Trophoblast cell (in vitro differentiated cells and primary cell): ENCODE measurements at regions not wholly inside any gene's neighbourhood (a gene's known extent, or its start where the extent isn't known, plus 50 kb on each side); places are given as distances from the start of the nearest gene placed in this dataset.

ENCODE experiments used
- DNase-seq, 2 donors: peaks; one replicate each; pipeline ENCODE4 v3.0.0-alpha.2; 2016
- H2AFZ ChIP-seq: 2 replicates; pipeline ENCODE4 v1.6.1; 2013; ENCODE audit warnings: low read length, moderate library complexity, mild to moderate bottlenecking; ENCODE audit not compliant: insufficient read depth, poor library complexity
- H2AK5ac ChIP-seq: 2 replicates; pipeline ENCODE4 v1.6.1; 2013; ENCODE audit warnings: mild to moderate bottlenecking, low read length
- H2BK120ac ChIP-seq: 2 replicates; pipeline ENCODE4 v1.6.1; 2013; ENCODE audit warnings: low read length, mild to moderate bottlenecking, moderate library complexity; ENCODE audit not compliant: insufficient read depth, poor library complexity
- H2BK12ac ChIP-seq: 2 replicates; pipeline ENCODE4 v1.6.1; 2013; ENCODE audit warnings: mild to moderate bottlenecking, low read length, moderate library complexity
- H2BK5ac ChIP-seq: 2 replicates; pipeline ENCODE4 v1.6.1; 2013; ENCODE audit warnings: low read length, low read depth, moderate library complexity, mild to moderate bottlenecking; ENCODE audit not compliant: poor library complexity
- H3K14ac ChIP-seq: 2 replicates; pipeline ENCODE4 v1.6.1; 2013; ENCODE audit warnings: mild to moderate bottlenecking, low read length
- H3K18ac ChIP-seq: 2 replicates; pipeline ENCODE4 v1.6.1; 2013; ENCODE audit warnings: mild to moderate bottlenecking, low read length
- H3K23ac ChIP-seq: 2 replicates; pipeline ENCODE4 v1.6.1; 2013; ENCODE audit warnings: low read length
- H3K27ac ChIP-seq: 2 replicates; pipeline ENCODE4 v1.5.1; 2013; ENCODE audit warnings: low read depth, mild to moderate bottlenecking, inconsistent platforms, low read length, moderate library complexity
- H3K27me3 ChIP-seq: 2 replicates; pipeline ENCODE4 v1.6.1; 2013; ENCODE audit warnings: inconsistent platforms, mild to moderate bottlenecking, low read length, moderate library complexity; ENCODE audit not compliant: insufficient read depth
- H3K36me3 ChIP-seq, 2 experiments: 1 replicate in 1 of 2; 2 replicates in 1 of 2; pipeline ENCODE4 v1.6.1; 2013; ENCODE audit warnings: low read length in 2 of 2, mild to moderate bottlenecking in 2 of 2, moderate library complexity in 1 of 2; ENCODE audit not compliant: insufficient read depth in 2 of 2, control insufficient read depth in 1 of 2
- H3K4ac ChIP-seq: 2 replicates; pipeline ENCODE4 v1.6.1; 2013; ENCODE audit warnings: low read depth, mild to moderate bottlenecking, low read length, moderate library complexity
- H3K4me1 ChIP-seq, 2 experiments: 1 replicate in 1 of 2; 2 replicates in 1 of 2; pipeline ENCODE4 v1.6.1; 2013; ENCODE audit warnings: low read length in 2 of 2, mild to moderate bottlenecking in 2 of 2, moderate library complexity in 1 of 2; ENCODE audit not compliant: insufficient read depth in 2 of 2, control insufficient read depth in 1 of 2
- H3K4me2 ChIP-seq: 2 replicates; pipeline ENCODE4 v1.6.1; 2013; ENCODE audit warnings: inconsistent platforms, mild to moderate bottlenecking, low read length, moderate library complexity
- H3K4me3 ChIP-seq: 2 replicates; pipeline ENCODE4 v1.5.1; 2013; ENCODE audit warnings: mild to moderate bottlenecking, low read depth, low read length, inconsistent platforms
- H3K79me1 ChIP-seq: one replicate; pipeline ENCODE4 v1.6.1; 2013; ENCODE audit warnings: low read length
- H3K79me2 ChIP-seq: 2 replicates; pipeline ENCODE4 v1.6.1; 2013; ENCODE audit warnings: low read length, mild to moderate bottlenecking; ENCODE audit not compliant: control insufficient read depth, insufficient read depth, poor library complexity
- H3K9ac ChIP-seq: 2 replicates; pipeline ENCODE4 v1.6.1; 2013; ENCODE audit warnings: mild to moderate bottlenecking, low read length
- H3K9me3 ChIP-seq: 2 replicates; pipeline ENCODE4 v1.6.1; 2013; ENCODE audit warnings: low read depth, mild to moderate bottlenecking, control low read depth, inconsistent platforms, low read length; ENCODE audit not compliant: insufficient read depth
- H4K12ac ChIP-seq: 2 replicates; pipeline ENCODE4 v1.6.1; 2013; ENCODE audit warnings: low read depth, mild to moderate bottlenecking, low read length, moderate library complexity
- H4K8ac ChIP-seq: 2 replicates; pipeline ENCODE4 v1.6.1; 2013; ENCODE audit warnings: low read depth, mild to moderate bottlenecking, low read length, moderate library complexity
- H4K91ac ChIP-seq: one replicate; pipeline ENCODE4 v1.6.1; 2013; ENCODE audit warnings: low read depth, mild to moderate bottlenecking, low read length, moderate library complexity
- WGBS: extraction: QIAGEN DNeasy Blood & Tissue Kit; methylation state at CpG from one replicate; pipeline ENCODE4 v1.1.7; 2013; ENCODE audit warnings: missing lambda C conversion rate; ENCODE audit not compliant: insufficient read length, insufficient coverage; ENCODE audit errors: extremely low coverage; 5-methylcytosine and 5-hydroxymethylcytosine counted together

DNA sequence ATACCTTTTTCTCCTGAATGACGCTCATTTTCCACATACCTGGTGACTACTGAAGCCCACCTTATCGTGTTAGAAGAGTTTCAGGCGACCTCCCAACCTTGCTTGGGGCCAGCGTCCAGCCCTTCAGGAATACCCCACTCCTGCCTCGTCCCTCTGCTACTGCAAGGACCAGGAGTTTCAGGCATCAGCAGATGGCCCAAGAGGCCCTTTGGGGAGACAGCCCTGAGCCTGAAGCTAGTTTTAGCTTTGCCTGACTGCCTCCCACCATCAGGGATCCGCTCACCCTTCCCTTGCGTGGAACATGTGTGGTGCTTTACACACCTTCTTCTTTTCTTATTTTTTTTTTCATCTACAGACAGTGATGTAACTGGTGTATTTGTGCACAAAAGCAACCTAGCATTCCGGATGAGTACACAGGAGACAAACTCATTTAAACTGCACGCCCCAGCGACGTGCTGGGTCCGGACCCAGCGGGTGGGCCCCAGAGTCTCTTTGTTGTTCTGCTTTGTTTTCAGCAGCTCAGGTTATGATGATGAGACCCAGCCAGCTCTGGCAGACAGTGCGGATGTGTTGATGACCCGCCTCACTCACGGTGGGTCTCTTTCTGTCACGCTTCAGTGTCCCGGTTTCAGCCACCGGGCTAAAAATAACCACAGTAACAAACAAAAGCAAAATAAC lies 242.4 kb downstream of the C16orf95 start:
- Histone ChIP-seq H2BK12ac (no peak overlapping the region), H3K79me1 (no peaks in the 10 kb centered on the region), H4K8ac (no peak overlapping the region), H3K27me3 (no peaks in the 10 kb centered on the region), H3K18ac (no peak overlapping the region), H4K91ac (no peak overlapping the region), H2AK5ac (no peak overlapping the region), H3K9ac (no peak overlapping the region), H3K23ac (no peak overlapping the region), H2BK120ac (no peak overlapping the region), H3K4me3 (no peak overlapping the region), H3K9me3 (no peaks in the 10 kb centered on the region), H2BK5ac (no peak overlapping the region), H4K12ac (no peak overlapping the region), H3K14ac (no peak overlapping the region), H3K79me2 (no peaks in the 10 kb centered on the region), H2AFZ (no peak overlapping the region), H3K36me3 (no peaks in the 10 kb centered on the region), H3K4me1 (no peaks in the 10 kb centered on the region), H3K27ac (no peak overlapping the region), H3K4me2 (no peak overlapping the region), H3K4ac (no peak overlapping the region)
- WGBS = no CpG with 5 or more reads among the region's 19 CpGs
- DNase-seq = no peak

GRCh38 chr16:87075319-87075860 lies 241.8 kb downstream of the C16orf95 start:
- Histone ChIP-seq H4K8ac (no peak overlapping the region), H3K14ac (no peak overlapping the region), H3K9ac (no peak overlapping the region), H3K4me2 (no peak overlapping the region), H3K27ac (no peak overlapping the region), H2BK12ac (no peak overlapping the region), H3K18ac (no peak overlapping the region), H2BK5ac (no peak overlapping the region), H4K12ac (no peak overlapping the region), H3K9me3 (no peaks in the 10 kb centered on the region), H3K4me1 (no peaks in the 10 kb centered on the region), H2AK5ac (no peak overlapping the region), H4K91ac (no peak overlapping the region), H3K79me2 (no peaks in the 10 kb centered on the region), H3K23ac (no peak overlapping the region), H3K4ac (no peak overlapping the region), H3K4me3 (no peak overlapping the region), H3K27me3 (no peaks in the 10 kb centered on the region), H3K79me1 (no peaks in the 10 kb centered on the region), H2AFZ (no peak overlapping the region), H2BK120ac (no peak overlapping the region), H3K36me3 (no peaks in the 10 kb centered on the region)
- no CpG with 5 or more reads among the region's 12 CpGs for WGBS
- DNase-seq = no peak

DNA sequence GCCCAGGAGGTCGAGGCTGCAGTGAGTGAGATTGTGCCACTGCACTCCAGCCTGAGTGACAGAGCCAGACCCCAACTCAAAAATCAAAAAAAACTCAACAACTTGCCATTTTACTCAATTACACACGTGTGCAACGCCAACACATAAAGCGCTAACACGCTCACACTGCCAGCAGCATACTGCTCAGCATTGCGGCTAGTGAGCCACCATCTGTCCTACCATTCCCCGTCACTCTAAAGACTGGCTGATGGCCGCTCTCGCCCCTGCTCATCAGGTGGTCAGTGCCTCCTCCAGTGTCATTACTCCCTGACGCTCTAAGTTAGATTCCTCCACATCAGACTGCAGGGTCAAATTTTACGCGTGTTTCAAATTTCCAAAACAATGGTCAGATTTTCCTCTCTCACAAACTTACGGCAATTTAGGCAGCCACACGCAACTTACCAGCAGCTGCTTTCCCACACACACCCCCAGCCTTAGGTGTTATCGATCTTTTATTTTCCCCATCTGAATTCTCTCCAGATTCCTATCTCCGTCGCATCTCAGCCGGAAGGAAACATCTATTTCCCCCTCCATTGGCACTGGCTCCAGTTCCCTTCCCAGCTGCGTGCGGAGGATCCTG lies 240.8 kb downstream of the C16orf95 start:
- Histone ChIP-seq H2BK5ac (no peak overlapping the region), H4K12ac (no peak overlapping the region), H3K9ac (no peak overlapping the region), H3K23ac (no peak overlapping the region), H3K4me2 (no peak overlapping the region), H2AFZ (no peak overlapping the region), H3K4ac (no peak overlapping the region), H3K14ac (no peak overlapping the region), H3K27ac (no peak overlapping the region), H3K36me3 (no peaks in the 10 kb centered on the region), H3K18ac (no peak overlapping the region), H2AK5ac (no peak overlapping the region), H3K4me1 (no peaks in the 10 kb centered on the region), H3K4me3 (no peak overlapping the region), H2BK120ac (no peak overlapping the region), H3K27me3 (no peaks in the 10 kb centered on the region), H3K79me1 (no peaks in the 10 kb centered on the region), H4K8ac (no peak overlapping the region), H3K9me3 (peaks cover 1% of the 10 kb centered on the region), H3K79me2 (no peaks in the 10 kb centered on the region), H4K91ac (no peak overlapping the region), H2BK12ac (no peak overlapping the region)
- WGBS = no CpG with 5 or more reads among the region's 20 CpGs
- peak; percentile 16 to 53 for DNase-seq

DNA sequence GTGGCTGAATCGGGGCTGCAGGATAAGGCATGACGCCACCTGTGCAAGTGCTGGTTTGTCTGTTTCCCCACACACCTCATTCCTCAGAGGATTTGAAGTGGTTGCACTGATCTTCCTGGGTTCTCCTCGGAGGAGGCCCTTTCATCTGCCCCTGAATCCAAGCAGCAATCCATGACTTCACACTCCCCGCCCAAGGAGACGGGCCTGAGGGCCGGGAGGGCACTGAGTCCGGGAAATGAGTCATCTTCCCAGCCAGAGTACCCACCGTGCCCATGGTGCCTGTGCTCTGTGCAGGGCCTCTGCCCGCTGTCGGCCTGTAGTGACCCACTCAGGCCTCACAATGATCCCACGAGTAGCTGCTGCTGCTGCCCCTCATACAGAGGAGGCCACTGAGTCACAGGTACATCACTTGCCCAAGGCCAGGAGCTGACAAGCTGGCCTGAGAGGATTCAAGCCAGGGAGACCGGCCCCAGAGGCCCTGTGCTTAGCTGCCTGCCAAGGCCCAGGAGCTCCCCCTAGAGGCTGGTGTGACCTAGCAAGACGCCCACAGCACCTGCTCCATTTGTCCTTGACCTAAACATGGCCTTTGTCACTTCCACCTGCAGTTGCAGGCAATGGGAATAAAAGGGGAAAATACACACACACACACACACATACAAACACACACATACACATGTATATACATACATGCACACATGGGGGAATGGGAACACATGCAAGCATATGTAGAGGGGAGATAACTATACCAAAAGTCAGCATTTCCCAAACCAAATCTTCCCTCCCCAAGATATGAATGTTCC lies 240.0 kb downstream of the C16orf95 start:
- H3K27me3 ChIP-seq = peaks cover 2% of the 10 kb centered on the region
- no peak overlapping the region for H3K4ac ChIP-seq
- no peak overlapping the region for H3K27ac ChIP-seq
- H3K9ac ChIP-seq = no peak overlapping the region
- no peak overlapping the region for H4K8ac ChIP-seq
- no peak overlapping the region for H4K12ac ChIP-seq
- no peaks in the 10 kb centered on the region for H3K79me1 ChIP-seq
- H4K91ac ChIP-seq = no peak overlapping the region
- H2BK5ac ChIP-seq = no peak overlapping the region
- H2BK120ac ChIP-seq = no peak overlapping the region
- H2BK12ac ChIP-seq = no peak overlapping the region
- H3K4me2 ChIP-seq = no peak overlapping the region
- no peak overlapping the region for H2AK5ac ChIP-seq
- no CpG with 5 or more reads among the region's 13 CpGs for WGBS
- H3K9me3 ChIP-seq = peaks cover 1% of the 10 kb centered on the region
- no peak overlapping the region for H3K14ac ChIP-seq
- no peak overlapping the region for H3K18ac ChIP-seq
- H2AFZ ChIP-seq = no peak overlapping the region
- H3K79me2 ChIP-seq = no peaks in the 10 kb centered on the region
- H3K4me1 ChIP-seq = no peaks in the 10 kb centered on the region
- H3K4me3 ChIP-seq = no peak overlapping the region
- H3K36me3 ChIP-seq = no peaks in the 10 kb centered on the region
- H3K23ac ChIP-seq = no peak overlapping the region
- DNase-seq = peak in 1 of 2 donors; percentile 42
